ENCODE measurements at regions not wholly inside any gene's neighbourhood (a gene's known extent, or its start where the extent isn't known, plus 50 kb on each side); places are given as distances from the start of the nearest gene placed in this dataset.

GRCh38 chr2:155600296-155600695, 732.2 kb downstream of the NR4A2 start:
- Histone ChIP-seq H3K36me3 (ENCODE audit: control insufficient read depth, insufficient read depth, low read length) (no peaks in the 10 kb centered on the region), H3K9me3 (ENCODE audit: control insufficient read depth, low read length) (no peaks in the 10 kb centered on the region), H3K4me3 (ENCODE audit: low read length) (no peak overlapping the region), H3K9ac (ENCODE audit: extremely low read depth, low read length, poor library complexity, severe bottlenecking) (no peak overlapping the region), H3K27ac (ENCODE audit: low read depth, low read length) (no peak overlapping the region), H3K4me1 (ENCODE audit: control insufficient read depth, insufficient read depth, low read length) (no peaks in the 10 kb centered on the region), H3K27me3 (ENCODE audit: control insufficient read depth, insufficient read depth, low read length, poor library complexity, severe bottlenecking) (no peaks in the 10 kb centered on the region)
- no peak for DNase-seq
- no peaks in the 10 kb centered on the region for H3K36me3 Mint-ChIP-seq (ENCODE audit: low read depth)
- no peak for TF ChIP-seq CTCF (conservative IDR thresholded peaks at IDR 0.05)
- H3K27ac Mint-ChIP-seq, result no peak overlapping the region
- H3K27me3 Mint-ChIP-seq (ENCODE audit: insufficient read depth), result no peaks in the 10 kb centered on the region
- H3K9me3 Mint-ChIP-seq, result peaks cover 3% of the 10 kb centered on the region
- no peak overlapping the region for H3K4me3 Mint-ChIP-seq
- H3K4me1 Mint-ChIP-seq, result peaks cover 3% of the 10 kb centered on the region
- WGBS, 2 experiments (ENCODE audit: insufficient coverage in 1 of 2, insufficient read length in 1 of 2), result 94 to 95% methylated on average over 7 to 10 of the region's 10 CpGs

GRCh38 chr2:155599834-155600233, 732.7 kb downstream of the NR4A2 start:
- no peak for TF ChIP-seq CTCF (conservative IDR thresholded peaks at IDR 0.05)
- no peak overlapping the region for H3K27ac Mint-ChIP-seq
- 95 to 97% methylated on average over 5 of the region's 5 CpGs for WGBS, 2 experiments (ENCODE audit: insufficient coverage in 1 of 2, insufficient read length in 1 of 2)
- peaks cover 3% of the 10 kb centered on the region for H3K9me3 Mint-ChIP-seq
- H3K4me1 Mint-ChIP-seq, result peaks cover 3% of the 10 kb centered on the region
- Histone ChIP-seq H3K4me3 (ENCODE audit: low read length) (no peak overlapping the region), H3K27ac (ENCODE audit: low read depth, low read length) (no peak overlapping the region), H3K4me1 (ENCODE audit: control insufficient read depth, insufficient read depth, low read length) (no peaks in the 10 kb centered on the region), H3K9ac (ENCODE audit: extremely low read depth, low read length, poor library complexity, severe bottlenecking) (no peak overlapping the region), H3K27me3 (ENCODE audit: control insufficient read depth, insufficient read depth, low read length, poor library complexity, severe bottlenecking) (no peaks in the 10 kb centered on the region), H3K9me3 (ENCODE audit: control insufficient read depth, low read length) (no peaks in the 10 kb centered on the region), H3K36me3 (ENCODE audit: control insufficient read depth, insufficient read depth, low read length) (no peaks in the 10 kb centered on the region)
- no peaks in the 10 kb centered on the region for H3K36me3 Mint-ChIP-seq (ENCODE audit: low read depth)
- no peaks in the 10 kb centered on the region for H3K27me3 Mint-ChIP-seq (ENCODE audit: insufficient read depth)
- H3K4me3 Mint-ChIP-seq, result no peak overlapping the region
- no peak for DNase-seq

GRCh38 chr2:155583674-155584195, 748.8 kb downstream of the NR4A2 start:
- no peak overlapping the region for H3K27ac ChIP-seq (ENCODE audit: low read depth, low read length)
- Mint-ChIP-seq H3K27me3 (ENCODE audit: insufficient read depth) (peaks cover 4% of the 10 kb centered on the region), H3K36me3 (ENCODE audit: low read depth) (no peaks in the 10 kb centered on the region), H3K9me3 (peaks cover 11% of the 10 kb centered on the region), H3K27ac (no peak overlapping the region), H3K4me3 (no peak overlapping the region), H3K4me1 (no peaks in the 10 kb centered on the region)
- no peak for DNase-seq
- H3K27me3 ChIP-seq (ENCODE audit: control insufficient read depth, insufficient read depth, low read length, poor library complexity, severe bottlenecking), result no peaks in the 10 kb centered on the region
- H3K4me1 ChIP-seq (ENCODE audit: control insufficient read depth, insufficient read depth, low read length), result no peaks in the 10 kb centered on the region
- peaks cover 11% of the 10 kb centered on the region for H3K9me3 ChIP-seq (ENCODE audit: control insufficient read depth, low read length)
- no peak overlapping the region for H3K9ac ChIP-seq (ENCODE audit: extremely low read depth, low read length, poor library complexity, severe bottlenecking)
- TF ChIP-seq CTCF (conservative IDR thresholded peaks at IDR 0.05), result no peak
- no peaks in the 10 kb centered on the region for H3K36me3 ChIP-seq (ENCODE audit: control insufficient read depth, insufficient read depth, low read length)
- WGBS, 2 experiments (ENCODE audit: insufficient coverage in 1 of 2, insufficient read length in 1 of 2), result 88 to 89% methylated on average over 1 to 2 of the region's 2 CpGs
- H3K4me3 ChIP-seq (ENCODE audit: low read length), result no peak overlapping the region

All from endodermal cell (in vitro differentiated cells).